HG02943 (cell line): ENCODE measurements at regions not wholly inside any gene's neighbourhood (a gene's known extent, or its start where the extent isn't known, plus 50 kb on each side); places are given as distances from the start of the nearest gene placed in this dataset.
"Not testable (repeated sequence)": the region's sequence is repeated elsewhere in the genome, so short reads cannot be mapped to it uniquely, and the experiment has no call there.

ENCODE experiments used
- ATAC-seq: cut with Tn5 transposase; IDR thresholded peaks from one replicate; pipeline ENCODE4 v1.9.1; 2021; ENCODE audit warnings: mild to moderate bottlenecking, low read depth, moderate library complexity; ENCODE audit not compliant: unreplicated experiment

DNA sequence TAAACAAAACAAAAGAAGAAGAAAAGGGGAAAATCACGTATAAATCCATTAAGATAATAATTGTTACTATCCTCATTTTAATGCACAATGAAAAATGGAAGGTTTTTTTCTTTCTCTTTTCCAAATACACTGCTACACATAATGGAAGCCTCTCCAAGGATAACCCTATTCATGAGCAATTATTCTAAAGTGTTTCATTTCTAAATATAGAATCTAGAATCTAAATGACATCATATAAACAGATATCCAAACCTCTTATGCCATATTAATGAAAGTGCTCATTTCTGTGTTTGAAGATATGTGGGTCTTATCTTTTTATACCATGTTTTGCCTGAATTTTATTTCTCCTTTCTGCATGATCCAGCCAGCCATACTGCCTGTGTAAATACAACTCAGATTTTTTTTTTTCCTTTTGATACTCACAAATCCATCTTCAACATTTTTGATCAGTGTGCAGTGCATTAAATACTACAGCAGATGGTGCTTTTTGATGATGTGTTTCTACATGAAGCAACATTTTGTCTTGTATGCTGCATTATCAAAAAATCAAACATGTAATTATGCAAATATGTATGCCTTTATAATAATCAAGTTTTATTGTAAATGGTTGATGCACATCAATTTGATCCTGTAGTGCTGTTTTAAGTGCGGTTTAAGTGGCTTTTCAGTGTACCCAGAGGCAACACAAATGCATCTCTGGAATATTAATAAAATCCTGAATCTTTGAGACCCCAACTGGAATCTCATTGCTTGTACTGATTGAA is 625.6 kb upstream of the PTBP2 start:
- no peak for ATAC-seq

DNA sequence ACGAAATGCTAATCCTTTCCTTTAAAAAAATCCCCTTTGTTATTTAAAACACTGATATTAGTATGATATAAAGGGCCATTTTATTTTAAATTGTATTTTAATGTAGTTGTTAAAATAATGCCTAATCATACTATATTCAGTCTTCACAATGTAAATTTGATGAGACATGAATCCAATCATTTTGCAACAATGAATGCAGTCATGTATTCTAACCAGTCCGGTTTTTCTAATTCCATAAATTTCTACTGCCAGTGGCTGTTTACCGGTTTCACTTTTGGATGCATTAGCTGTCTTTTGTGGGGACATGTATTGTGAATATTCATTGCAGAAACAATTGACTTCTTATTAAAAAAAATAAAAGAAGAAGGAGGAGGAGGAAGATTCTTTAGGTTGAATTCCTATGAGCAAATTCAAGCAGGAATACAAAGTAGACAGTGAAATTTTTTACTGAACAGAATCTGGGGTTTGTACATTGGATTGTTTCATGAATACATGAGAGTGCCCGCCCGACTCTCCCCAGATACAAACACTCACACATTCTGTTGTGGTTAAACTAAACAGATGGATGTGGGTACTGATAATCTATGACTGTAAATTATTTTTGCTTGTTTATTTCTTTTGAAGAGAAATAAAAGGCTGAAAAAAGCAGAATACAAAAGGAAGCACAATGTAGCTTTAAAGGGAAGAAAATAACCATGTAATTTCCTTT is 624.8 kb upstream of the PTBP2 start:
- no peak for ATAC-seq

DNA sequence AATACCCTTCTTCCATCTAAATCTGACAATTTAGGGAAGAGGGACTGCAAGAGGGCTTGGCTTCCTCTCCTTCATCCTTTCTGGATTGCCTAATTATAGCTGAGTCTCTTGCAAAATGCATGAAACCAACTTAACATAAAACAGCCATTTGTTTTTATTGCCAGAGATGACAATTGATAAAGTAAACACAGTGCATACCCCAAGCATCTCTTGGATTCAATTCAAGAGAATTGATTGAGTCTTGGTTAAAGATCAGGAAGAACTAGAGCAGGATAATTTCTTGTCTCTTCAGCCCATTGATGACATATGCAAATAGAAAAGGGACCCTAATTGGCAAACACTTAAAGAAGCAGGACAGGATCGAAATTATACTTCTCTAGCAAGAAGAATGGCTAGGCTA is 617.1 kb upstream of the PTBP2 start:
- ATAC-seq = no peak

DNA sequence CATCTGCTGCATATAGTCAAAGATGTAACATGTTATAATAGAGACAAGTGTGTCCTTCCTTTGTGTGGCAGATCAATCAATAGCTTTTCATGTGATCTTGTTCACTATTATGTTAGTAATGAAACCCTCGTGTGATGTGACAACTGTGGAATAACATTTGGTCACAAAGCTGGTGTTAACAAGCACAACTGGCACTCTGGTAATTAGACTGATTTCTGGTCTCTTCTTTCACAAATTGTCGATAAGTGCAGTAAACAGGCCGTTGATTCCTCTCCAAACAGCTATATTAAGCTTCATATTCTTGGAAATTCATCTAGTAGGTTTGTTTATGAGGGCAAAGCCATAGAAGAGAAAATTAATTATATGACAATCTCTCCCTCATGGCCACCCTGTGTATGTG is 616.7 kb upstream of the PTBP2 start:
- no peak for ATAC-seq

DNA sequence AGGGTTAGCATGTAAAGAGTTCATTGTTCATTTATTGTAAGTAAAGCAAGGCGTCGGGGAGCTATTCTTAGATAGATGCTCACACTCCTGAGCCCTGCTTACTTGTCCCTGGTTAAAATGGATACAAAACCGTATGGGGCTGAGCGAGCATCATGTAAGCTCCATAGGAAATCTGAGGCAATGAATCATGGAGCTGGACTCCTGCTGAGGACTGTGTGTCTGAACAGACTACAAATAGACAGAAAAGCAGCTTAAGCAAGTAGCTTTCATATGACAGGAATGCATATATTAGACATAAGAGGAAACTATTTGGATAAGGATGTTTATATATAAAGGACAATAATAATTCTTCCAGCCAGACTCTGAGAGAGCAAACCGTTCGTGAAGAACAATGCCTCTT is 604.9 kb upstream of the PTBP2 start:
- no peak for ATAC-seq

DNA sequence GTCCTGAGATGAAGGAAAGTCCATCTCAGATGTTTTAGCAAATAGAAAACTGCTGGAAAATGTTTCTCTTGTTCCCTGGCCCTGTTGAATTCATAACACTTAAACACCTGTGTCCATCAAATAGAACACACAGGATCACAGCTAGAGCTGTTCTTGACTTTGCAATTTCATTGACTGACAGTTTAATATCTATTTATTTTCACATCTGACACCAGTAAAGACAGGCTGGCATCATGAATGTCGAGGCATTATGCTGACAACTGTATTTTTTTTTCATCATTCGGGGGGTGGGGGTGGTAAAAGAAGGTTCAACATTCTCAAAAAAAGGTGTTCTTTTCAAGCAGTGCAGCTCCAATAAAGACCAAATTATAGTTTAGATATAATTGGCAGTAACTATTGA is 591.2 kb upstream of the PTBP2 start:
- ATAC-seq = no peak

DNA sequence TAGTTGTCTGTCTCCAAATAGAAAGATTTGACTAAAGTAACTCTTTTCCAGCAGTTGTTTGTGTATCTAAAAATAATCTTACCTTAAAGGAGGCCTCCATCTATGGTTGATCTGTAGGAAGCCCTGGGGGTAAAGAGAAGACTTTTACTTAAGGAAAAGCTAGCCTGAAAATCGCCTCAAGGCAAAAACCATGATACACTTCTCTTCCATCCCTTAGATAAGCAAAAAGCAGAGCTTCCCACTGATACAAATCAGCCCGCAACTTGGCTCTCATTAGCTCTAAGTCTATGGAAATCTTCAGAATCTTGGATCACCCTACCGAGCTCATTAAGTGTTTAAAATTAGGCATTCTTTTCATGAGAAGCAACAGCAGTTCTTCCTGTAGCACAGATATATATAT is 576.9 kb upstream of the PTBP2 start:
- no peak for ATAC-seq

DNA sequence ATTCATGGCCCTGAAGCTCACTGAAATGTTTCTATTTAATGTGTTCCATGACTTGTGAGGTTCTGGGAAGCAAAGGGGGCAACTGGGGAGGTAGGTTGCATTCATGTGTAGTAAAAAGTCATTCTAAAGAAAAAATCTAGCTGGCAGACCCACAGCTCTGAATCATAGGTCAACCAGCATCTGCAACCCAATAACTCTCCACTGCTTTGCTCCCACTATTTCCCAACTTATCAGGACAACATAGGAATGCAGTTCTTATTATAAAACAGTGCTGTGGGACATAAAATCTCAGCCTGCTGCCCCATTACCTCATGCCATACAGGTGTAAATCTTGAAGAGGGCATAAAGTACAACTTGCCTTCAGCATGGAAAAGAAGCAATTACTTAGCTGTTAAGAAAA is 576.1 kb upstream of the PTBP2 start:
- no peak for ATAC-seq

DNA sequence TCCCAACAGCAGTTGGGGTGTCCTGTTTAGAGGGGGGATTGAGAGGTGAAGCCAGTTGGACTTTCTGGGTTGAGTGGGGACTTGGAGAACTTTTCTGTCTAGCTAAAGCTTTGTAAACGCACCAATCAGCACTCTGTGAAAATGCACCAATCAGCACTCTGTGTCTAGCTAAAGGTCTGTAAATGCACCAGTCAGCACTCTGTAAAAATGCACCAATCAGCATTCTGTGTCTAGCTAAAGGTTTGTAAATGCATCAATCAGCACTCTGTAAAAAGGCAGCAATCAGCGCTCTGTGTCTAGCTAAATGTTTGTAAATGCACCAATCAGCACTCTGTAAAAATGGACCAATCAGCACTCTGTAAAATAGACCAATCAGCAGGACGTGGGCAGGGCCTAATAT is 568.6 kb upstream of the PTBP2 start:
- ATAC-seq = not testable (repeated sequence)

DNA sequence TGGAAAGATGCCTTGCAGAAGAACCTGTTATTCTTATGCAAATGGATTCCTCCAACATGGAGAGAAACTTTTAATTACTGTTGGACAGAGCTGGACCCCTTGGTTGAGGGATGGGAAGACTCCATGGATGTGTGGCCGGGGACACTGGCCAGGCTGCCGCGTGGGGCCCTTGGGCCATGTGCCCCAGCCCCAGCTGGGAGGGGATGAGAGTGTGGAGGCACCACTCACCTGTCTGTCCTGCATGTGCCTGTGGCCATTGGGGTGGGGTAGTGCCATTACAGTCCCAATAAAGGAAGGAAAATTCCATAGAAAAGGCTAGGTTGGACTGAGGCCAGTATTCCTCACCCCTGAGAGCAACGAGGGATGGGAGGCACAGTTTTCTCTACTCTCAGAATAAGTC is 564.5 kb upstream of the PTBP2 start:
- ATAC-seq = no peak

DNA sequence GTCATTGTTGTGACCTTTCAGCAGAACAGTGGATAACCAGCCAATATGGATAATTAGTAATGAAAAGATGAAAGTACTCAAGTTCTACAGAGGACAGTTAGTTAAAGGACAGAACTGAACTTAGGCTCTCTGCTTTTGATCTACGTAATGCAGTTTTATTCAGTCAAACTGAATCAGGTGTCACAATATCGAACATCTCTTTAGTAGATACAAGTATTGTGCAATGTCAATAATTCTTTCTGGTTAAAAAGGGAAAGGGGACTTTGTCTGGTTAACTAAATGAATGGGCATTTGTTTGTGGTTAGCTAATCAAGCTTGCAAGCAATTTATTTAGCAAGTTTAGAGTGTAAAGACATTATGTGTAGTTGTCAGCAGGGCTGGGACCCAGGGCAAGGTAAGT is 562.2 kb upstream of the PTBP2 start:
- ATAC-seq = no peak

DNA sequence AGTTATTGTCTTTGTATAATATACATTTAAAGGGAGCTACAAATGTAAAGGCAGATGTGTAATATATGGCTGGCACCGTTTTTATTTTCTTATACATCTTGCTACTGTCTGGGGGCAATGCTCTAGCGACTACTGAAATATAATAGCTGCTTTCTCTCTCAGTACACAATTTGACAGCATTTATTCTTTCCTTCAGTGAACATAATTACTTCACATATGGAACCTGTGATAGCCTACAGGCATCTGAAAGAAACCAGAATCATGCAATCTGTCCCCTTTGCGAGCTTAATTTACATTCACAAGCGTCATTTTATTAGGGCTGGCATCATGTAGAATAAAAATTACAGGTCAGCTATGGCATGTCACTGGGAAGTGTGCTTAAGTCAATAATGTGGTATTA is 557.5 kb upstream of the PTBP2 start:
- no peak for ATAC-seq

DNA sequence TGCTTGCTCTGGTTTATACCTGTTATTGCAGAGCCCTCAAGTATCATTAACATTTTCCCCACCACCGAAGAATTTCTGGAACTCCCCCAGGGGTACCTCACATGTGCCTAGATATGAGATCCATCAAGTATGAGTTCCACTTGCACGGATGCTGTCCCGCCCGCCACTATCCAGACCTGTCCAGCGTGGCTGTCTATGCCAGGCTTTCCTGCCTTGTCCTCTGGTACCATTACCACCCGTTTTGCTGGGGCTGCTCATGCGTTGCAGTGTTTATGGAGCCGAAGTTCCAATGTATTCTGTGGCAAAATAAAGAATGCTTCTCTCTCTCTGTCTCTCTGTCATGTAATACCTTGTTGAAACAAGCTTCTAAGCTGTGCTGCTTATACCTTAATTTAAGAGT is 543.5 kb upstream of the PTBP2 start:
- ATAC-seq = no peak

DNA sequence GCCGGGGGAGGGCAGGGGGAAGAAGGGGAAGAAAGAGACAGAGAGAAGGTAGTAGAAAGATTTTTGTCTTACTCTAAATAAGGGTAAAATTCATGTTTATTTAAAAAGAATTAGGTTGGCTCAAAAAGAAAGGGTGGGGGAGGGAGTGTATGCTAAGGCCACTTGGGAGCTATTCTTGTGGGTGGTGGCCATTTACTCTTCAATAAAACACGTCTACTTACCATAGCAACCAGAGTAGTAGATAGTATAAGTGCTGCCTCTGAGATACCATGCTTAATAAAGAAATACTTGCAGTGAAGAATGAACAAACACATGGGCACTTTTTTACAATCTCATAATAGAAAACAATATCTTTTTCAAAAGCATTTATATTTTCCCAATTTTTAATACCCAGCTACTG is 538.1 kb upstream of the PTBP2 start:
- ATAC-seq = no peak

DNA sequence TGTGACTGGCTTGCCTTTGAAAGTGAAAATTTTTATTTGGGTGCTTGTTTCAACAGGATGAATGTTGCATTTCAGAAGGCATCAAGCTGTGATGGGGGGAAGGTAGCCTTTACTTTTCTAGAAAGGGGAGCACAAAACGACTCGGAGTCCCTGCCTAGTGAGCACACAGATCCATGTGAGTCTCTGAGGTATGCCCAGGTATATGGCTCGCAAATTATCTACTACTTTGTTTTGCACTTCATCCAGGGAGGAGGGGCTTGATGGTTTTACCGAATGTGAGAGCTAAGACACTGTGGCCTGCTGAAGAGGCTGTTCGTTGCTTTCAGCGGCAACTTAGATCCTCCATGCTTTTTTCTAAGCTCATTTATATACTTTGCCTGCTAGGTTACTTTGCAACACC is 537.7 kb upstream of the PTBP2 start:
- no peak for ATAC-seq

DNA sequence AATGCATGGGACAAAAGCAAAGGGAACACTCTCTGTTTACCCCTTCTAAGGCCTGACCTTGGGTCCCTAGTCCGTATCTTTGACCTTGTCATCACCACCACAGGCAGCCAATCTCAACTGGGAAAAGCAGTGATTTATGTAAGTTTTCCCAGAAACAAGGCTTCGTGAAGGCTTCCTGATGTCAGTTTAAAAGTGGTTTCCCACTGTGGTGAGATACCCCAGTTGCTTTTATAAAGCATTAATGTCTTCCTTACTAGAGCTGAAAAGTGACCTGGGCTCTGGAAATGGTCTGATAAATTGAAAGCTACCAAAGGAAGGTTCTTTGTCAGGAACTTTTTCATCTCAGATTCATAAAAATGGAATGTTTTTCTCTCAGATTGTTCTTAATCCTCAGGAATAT is 536.4 kb upstream of the PTBP2 start:
- ATAC-seq = no peak

DNA sequence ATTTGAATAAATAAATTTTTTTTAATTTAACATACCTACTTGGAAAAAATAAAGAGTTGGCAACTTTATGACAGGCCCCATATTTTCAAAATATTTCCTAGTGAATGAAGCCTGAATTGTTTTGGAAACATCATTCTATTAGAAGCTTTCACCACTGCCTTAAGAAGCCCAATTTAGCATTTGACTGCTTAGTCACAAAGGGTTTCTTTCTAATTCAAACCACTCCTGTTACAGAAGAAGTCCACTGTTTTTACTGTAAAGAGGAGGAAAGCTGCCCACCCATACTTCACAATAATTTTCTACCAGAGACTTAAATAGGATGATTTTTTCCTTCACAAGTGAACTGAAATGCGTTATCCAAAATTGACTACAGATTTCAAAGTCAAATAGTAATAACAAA is 534.6 kb upstream of the PTBP2 start:
- ATAC-seq = no peak

DNA sequence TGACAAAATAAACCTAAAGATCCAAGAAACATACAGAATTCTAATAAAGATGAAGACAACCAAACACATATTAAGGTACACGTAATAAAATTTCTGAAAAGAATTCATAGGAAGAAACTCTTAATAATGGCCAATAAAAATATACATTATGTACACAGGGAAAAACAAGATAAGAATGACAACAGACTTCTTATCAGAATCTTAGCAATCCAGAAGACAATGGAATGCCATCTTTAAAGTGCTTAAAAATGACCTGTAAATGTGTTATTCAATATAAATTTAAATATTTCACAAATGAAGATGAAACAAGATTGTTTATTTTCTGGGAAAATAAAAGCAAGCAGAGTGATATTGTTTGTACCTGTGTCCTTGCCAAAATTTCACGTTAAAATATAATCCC is 530.4 kb upstream of the PTBP2 start:
- no peak for ATAC-seq

DNA sequence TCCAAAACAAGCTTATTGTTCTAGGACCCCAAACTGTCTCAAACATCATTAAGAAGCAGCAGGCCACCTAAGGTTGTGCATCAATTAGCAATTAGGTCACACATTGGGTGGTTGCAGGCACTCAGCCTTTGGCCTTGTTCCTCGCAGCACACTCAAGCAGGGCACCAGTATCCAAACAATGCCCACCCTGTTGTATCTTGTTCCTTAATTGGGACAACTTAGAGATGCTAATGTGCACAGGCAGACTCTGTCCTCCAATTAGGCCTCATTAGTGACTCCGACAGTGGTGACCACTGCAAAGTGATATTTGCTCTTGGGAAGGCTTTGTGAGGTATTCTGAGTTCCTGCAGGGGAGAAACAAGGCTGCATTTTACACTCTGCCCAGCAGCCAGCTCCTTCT is 515.1 kb upstream of the PTBP2 start:
- no peak for ATAC-seq

DNA sequence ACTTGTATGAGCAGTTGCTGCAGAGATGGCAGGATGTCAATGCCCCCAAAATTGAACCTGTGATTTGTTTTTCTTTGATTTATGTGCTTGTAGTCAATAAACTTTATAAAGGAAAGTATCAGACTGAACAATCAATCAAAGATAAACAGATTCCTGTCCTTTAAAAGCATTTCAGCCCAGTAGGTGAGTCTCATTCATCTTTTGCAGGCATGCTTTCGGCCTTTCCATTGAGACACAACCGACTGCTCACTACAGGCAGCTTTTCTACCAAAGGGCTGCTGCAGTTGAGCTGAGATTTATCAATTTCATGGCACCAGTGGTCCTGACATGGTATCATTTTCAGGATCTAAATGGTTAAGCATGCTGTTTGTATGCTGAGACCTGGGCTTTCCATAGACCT is 513.6 kb upstream of the PTBP2 start:
- no peak for ATAC-seq

DNA sequence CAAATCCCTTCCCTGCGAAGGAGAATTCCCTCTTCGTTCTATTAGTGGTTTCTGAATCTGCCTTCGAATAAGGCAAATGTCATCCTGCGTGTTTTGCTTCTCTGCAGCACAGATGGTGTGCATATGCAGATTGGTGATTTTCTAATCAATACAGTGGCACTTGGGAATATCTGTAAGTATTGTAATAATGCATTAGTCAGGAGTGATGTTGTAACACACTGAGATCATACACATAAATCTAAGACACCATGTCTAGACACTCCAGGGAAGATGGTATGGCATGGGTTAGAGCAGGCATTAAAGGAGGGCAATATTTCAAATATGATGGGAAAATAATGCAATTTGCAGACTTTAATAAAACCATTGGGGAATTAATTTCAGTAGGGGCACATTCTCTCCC is 513.2 kb upstream of the PTBP2 start:
- no peak for ATAC-seq

DNA sequence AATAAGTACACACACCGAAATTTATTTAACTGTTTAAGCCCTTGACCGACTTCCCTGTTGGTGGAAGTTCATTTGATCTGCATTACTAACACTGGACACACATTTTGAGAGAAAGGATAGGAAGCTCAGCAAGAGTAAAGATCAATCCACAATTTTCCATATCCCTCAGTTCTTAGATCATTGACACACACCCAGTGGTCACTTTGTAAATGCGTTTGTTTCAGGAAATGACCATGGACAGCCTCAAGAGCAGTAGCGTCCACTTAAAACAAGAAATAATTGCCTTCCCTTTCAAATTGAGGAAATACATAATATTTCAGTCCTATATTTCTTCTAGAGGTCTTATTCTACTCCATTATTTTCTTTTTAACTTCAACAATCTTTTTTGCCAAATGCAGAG is 511.5 kb upstream of the PTBP2 start:
- ATAC-seq = no peak
